HG02970 (cell line): ENCODE measurements at regions not wholly inside any gene's neighbourhood (a gene's known extent, or its start where the extent isn't known, plus 50 kb on each side); places are given as distances from the start of the nearest gene placed in this dataset.
"Not testable (repeated sequence)": the region's sequence is repeated elsewhere in the genome, so short reads cannot be mapped to it uniquely, and the experiment has no call there.

Experiments used
- ATAC-seq: cut with Tn5 transposase; IDR thresholded peaks from one replicate; pipeline ENCODE4 v1.9.1; 2021; ENCODE audit warnings: mild to moderate bottlenecking, moderate library complexity, moderate number of reproducible peaks; ENCODE audit not compliant: unreplicated experiment, low FRiP score

GRCh38 chr12:114829833-114830232 lies 145.9 kb upstream of the TBX3 start:
- ATAC-seq, result no peak

GRCh38 chr12:114829244-114829643 lies 145.3 kb upstream of the TBX3 start:
- not testable (repeated sequence) for ATAC-seq

DNA sequence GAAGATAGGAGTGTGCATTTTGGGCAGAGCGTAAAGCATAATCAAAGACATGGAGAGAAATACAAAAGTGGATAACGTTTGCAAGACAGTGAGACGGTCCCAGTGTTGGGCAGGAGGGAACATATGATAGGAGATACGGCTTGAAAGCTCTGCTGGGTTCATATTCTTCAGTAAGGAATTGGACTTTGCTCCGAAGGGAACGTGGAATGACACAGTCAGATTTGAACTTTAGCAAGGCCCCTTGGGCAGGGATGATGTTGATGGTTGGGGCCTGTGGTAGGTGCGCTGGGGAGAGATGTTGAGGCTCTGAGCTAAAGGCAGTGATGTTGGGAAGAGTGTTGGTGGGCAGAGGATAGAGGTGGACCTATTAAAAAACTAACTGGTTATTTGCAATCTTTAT lies 143.5 kb upstream of the TBX3 start:
- ATAC-seq, result no peak

GRCh38 chr12:114826244-114826643 lies 142.3 kb upstream of the TBX3 start:
- no peak for ATAC-seq

GRCh38 chr12:114823724-114824123 lies 139.7 kb upstream of the TBX3 start:
- ATAC-seq, result no peak

- no peak for ATAC-seq
Observed at GRCh38 chr12:114821570-114821969, 137.6 kb upstream of the TBX3 start.

DNA sequence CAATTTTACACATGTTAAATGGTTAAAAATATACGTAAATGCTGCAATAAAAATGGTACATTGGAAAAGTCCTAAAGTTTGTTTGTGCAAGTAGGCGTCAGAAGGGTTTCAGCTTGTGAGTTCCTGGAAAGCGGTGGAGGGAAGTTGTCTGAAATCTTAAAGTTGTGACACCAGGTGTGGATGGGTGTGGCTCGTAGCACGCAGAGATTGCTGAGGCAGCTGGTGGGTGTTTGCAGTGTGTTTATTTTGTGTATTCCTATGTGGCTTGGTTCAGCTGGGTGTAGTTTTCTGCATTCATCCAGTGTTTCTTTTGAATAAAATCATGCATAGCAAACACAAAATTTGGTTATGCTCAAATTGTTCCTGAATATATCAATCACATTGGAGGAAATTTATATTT lies 136.8 kb upstream of the TBX3 start:
- no peak for ATAC-seq

DNA sequence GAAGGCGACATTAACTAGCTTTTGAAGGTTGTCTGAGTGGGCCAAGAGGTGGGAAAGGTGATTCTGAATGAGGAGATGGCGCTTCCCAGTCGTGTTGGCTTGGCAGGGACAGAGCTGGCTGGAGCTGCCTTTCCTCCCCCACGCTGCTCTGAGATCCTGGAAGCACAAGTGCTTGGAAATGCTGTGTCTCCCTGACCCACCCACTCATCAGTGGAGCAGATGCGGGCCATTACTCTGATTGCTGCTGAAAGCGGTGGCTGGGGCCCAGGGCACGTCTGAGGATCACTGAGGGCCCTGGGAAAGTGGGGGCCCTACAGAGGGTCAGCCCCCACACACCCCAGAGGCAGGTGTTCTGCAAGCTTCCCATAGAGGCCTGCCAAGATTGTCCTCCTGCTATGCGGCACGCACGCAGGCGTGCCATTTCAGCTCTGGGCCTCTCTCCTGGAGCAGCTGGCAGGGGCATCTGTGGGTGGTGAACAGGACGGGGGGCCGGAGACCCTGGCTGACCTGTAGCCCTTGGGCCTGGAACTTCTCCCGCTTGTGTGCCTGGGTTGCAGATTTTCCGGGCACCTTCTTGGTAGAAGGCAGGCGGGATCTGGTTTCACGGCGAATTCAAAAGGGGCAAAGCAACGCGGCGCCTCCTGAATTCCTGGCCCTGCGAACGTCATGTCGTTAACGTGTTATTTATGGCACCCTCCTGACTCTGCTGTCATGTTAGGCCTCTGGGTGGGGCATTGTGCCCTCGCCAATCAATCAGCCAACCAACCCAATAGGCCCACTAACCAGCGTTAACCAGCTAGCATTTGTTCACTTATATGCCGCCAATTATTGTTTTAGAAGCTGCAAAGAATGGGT lies 133.8 kb upstream of the TBX3 start:
- ATAC-seq, result no peak

DNA sequence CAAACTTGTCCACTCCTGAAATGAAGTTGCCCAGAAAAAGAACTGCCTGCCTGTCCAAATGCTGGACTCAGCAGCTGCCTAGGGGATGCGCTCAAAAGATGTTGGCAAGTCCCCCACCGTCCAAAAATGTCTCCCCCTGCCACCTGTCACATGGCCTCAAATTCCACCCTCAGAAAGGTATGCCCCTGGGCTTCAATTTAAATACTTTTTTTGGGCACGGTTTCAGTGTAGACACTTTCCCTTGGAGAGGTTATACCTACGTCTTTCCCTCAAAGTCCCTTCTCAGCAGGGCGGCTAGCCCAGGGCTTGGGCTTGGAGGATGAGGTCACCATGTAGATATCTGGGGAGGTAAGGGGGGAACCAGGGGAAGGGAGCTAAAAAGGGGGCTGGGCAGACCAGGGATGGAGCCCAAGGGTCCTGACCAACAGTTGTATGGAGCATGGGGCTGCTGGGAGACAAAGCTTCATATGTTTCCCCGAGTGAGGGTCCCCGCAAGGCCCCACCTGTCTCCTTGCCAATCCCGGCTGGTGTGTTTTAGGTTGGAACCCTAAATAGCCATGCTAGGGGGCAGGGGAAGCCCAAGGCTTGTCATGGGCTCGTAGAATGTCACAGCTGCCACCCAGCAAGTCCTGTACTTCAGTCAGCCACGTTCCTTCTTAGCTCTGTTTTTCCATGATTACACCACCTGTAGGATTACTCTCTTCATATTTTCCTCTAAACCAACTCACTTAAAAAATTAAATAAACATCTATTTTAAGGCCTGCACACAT lies 131.2 kb upstream of the TBX3 start:
- ATAC-seq, result no peak

DNA sequence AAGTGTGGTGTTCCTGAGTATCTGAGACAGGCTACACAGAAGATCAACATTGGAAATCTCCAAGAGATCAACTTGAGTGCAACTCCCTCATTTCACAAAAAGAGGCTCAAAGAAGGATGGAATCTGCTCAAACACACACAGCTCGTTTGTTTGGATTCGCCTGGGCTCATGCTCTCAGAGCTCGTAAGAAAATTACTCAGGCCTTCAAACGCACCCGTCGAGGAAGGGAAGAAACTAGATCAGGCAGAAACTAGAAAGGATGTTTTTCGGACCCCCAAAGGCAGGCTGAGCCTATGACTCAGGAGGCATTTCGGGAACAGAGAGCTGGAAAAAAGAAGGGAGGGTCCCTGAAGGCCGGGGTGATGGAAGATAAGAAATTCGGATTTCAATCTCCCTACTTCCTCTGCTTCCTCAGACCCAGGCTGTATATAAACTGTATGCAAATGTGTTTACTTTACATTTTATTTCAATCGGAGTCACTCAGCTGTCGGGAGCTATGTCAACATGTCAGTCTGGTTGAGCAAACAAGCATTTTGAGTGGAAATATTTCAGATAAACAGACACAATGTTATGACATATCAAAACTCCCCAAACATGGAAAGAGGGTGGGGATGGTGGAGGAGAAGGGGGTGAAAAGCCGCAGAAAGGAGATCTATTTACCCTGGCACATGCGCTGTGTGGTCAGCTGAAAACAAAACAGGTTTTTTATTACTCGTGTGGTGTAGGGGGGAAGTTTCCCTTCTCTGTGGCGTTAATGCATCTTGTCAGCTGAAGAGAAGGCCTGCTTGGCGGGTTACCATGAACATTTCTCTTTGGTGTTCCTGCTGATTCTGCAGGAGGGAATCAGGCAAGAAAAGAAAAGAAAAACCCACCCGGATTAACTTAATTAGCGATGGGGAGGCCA lies 129.1 kb upstream of the TBX3 start:
- ATAC-seq, result no peak

GRCh38 chr12:114812384-114812783 lies 128.4 kb upstream of the TBX3 start:
- ATAC-seq, result no peak

DNA sequence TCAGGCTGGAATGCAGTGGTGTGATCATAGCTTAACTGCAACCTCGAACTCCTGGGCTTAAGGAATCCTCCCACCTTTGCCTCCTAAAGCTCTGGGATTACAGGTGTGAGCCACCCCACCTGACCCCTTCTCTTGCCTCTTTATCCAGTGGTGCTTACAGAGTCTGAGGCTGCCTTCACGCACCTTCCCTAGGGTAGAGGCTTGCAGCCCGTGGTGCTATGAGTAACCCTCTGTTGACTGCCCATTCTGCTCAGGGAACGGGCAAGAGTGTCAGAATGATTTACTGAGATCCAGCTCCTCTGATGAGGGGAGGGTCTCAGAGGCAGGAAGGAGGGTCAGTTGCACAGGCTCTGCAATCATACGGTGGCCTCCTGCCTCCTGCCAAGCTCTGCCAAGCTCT lies 125.1 kb upstream of the TBX3 start:
- ATAC-seq, result no peak

GRCh38 chr12:114801381-114801780 lies 117.4 kb upstream of the TBX3 start:
- ATAC-seq, result not testable (repeated sequence)

- ATAC-seq, result not testable (repeated sequence)
Observed at GRCh38 chr12:114800566-114800965, 116.6 kb upstream of the TBX3 start.

DNA sequence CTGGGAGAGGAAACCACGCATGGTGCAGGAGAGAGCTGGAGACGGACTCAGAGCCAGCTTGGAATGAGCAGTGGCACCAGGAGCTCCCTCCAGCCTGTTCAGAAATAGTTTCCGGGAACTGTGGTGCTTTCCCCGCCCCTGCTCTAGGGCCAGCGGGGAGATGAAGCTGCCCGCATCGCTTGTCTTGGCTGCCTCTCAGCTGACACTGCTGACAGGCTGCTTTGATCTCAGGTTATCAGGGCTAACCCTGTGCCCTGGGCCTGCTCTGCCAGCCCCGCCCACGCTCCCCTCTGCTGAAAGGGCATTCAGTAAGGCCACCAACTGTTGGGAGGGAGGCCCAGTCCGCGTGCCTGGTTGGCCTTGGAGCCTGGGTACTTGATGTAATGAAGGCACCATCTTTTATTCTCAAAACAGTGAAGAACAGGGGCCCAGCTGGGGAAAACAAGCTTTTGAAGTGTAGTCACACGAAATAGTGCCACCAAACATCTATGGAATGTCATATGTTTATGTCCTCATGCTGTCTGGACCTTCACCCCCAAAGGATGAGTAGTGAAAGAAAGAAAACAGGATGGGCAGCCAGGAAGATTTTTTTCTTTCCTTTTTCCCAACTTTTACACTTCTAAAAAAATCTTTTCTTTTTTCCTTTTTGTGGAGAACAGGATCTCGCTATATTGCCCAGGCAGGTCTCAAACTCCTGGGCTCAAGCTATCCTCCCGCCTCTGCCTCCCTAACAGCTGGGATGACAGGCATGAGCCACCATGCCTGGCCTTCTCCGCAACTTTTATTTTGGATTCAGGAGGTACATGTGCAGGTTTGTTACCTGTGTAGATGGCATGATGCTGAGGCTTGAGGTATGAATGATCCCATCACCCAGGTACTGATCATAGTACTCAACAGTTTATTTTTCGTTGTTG lies 115.9 kb upstream of the TBX3 start:
- no peak for ATAC-seq

- ATAC-seq, result no peak
Observed at GRCh38 chr12:114794049-114794558, 110.1 kb upstream of the TBX3 start.

- no peak for ATAC-seq
Observed at GRCh38 chr12:114790276-114790675, 106.3 kb upstream of the TBX3 start.

DNA sequence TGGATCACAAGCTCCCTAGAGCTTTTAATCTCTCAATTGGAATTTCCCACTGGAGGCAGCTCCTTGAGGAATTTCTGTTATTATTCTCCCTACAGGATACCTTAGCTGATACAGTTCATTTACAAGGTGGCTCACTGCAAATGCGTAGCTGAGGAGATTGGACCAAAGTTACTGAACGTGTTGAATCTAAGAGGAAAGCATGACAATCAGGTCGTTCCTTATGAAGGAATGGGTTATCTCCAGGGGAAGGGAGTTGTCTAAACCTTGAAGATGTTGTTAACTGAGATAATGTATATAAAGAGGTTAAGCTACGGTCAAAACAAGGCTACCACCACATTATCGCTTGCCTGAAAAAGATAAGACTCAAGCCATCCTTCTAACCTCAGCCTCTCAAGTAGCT lies 105.8 kb upstream of the TBX3 start:
- no peak for ATAC-seq

GRCh38 chr12:114789276-114789675 lies 105.3 kb upstream of the TBX3 start:
- ATAC-seq, result no peak
